ENCODE measurements at regions not wholly inside any gene's neighbourhood (a gene's known extent, or its start where the extent isn't known, plus 50 kb on each side); places are given as distances from the start of the nearest gene placed in this dataset.

DNA sequence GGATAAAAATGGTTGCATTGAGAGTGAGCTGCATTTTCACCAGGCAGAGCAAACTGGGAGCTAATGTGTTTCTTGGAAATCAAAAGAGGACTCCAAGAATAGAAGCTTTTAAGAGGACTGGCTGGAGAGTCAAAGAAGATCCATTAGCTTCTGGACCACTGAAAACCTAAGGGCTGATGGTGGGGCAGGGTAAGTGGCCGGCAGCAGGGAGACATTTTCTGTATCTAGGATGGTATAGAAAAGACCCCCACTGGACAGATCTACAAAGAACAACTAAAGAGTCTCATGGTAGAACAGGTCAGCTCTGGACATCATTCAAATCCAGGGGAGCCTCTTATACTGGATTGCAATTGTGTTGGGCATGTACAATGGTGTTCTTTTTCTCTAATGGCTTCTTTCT is 262.3 kb downstream of the PTGER3 start:
- TF ChIP-seq, protein P1, sequence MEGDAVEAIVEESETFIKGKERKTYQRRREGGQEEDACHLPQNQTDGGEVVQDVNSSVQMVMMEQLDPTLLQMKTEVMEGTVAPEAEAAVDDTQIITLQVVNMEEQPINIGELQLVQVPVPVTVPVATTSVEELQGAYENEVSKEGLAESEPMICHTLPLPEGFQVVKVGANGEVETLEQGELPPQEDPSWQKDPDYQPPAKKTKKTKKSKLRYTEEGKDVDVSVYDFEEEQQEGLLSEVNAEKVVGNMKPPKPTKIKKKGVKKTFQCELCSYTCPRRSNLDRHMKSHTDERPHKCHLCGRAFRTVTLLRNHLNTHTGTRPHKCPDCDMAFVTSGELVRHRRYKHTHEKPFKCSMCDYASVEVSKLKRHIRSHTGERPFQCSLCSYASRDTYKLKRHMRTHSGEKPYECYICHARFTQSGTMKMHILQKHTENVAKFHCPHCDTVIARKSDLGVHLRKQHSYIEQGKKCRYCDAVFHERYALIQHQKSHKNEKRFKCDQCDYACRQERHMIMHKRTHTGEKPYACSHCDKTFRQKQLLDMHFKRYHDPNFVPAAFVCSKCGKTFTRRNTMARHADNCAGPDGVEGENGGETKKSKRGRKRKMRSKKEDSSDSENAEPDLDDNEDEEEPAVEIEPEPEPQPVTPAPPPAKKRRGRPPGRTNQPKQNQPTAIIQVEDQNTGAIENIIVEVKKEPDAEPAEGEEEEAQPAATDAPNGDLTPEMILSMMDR (conservative IDR thresholded peaks at IDR 0.05; ENCODE audit: low read length), result no peak
- TF ChIP-seq EZH2phosphoT487 (IDR thresholded peaks at IDR 0.05; ENCODE audit: borderline replicate concordance), result no peak
